NCI-H1092 treated with DMSO at 0.1 percent for 48 hours (cell line): ENCODE measurements at regions not wholly inside any gene's neighbourhood (a gene's known extent, or its start where the extent isn't known, plus 50 kb on each side); places are given as distances from the start of the nearest gene placed in this dataset.
A peak's percentile ranks its signal among the peaks of the same experiment; 100 is the strongest.
"Not testable (repeated sequence)": the region's sequence is repeated elsewhere in the genome, so short reads cannot be mapped to it uniquely, and the experiment has no call there.

ENCODE experiments used
- DNase-seq: peaks from one replicate; lab custom pipeline; 2025; lab: John Stamatoyannopoulos, UW

DNA sequence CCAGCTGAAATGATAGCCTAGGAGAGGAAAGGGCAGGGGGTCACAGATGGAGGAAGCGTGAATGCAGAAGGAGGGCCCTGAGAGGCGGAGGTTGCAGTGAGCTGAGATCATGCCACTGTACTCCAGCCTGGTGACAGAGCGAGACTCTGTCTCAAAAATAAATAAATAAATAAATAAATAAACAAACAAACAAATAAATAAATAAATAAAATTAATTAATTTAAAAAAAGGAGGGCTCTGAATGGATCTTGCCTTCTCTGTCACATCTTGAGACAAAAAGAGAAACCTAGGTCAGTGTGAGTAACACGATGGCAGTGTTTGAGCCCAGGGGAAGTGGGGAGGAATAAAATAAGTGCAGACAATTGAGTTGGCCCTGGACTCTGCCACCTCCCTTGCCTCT lies 182.3 kb upstream of the DAAM1 start:
- not testable (repeated sequence) for DNase-seq

DNA sequence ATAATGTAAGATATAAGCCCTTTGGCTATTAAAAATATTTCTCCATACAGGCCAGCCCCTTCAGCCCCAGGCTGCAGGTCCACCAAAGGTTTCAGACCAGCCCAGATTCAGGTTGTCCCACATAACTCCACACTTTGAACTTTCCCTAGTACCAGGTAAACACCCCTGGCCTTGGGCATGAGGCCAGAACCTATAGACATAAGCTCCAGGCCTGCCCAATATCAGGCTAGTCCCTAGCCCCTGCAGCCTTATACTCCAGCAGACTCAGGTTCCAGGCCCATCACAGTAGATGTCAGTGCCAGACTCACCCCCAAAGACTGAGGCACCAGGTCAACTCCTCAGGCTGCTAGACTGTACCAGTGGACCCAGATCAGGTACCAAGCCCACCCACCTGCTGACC lies 178.5 kb upstream of the DAAM1 start:
- no peak for DNase-seq

GRCh38 chr14:59013672-59014298 lies 174.7 kb upstream of the DAAM1 start:
- no peak for DNase-seq

- DNase-seq = no peak
These were observed 173.0 kb upstream of the DAAM1 start for GRCh38 chr14:59015482-59015881.

DNA sequence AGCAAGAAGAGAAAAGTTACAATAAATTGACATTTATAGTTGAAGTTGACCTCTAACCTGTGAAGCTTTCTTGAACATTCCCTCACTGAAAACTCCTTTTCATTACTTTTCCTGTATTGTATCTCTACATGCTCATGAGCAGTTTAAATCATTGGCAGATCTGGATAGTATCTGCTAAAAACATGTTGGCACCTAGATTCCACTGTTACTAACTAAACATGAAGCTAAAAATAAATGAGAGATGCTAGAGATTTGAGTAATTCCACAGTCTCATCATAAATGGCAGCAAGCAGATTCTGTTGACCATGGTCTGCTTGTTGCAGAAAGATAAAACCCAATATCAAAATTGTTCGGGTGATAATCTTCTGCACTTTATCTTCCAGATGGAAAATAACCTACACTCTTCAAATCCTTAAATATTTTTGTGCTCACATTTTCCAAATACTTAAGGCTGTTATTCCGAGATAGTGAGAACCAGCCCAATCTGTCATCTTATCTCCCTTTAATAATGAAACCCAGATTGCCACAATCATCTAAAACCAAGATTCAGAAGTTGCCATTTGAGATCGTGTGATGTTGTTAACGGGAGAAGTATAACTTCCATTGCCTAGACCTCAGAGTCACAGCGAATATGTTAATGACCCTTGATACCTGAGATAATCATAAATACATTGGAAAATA lies 171.0 kb upstream of the DAAM1 start:
- no peak for DNase-seq

DNA sequence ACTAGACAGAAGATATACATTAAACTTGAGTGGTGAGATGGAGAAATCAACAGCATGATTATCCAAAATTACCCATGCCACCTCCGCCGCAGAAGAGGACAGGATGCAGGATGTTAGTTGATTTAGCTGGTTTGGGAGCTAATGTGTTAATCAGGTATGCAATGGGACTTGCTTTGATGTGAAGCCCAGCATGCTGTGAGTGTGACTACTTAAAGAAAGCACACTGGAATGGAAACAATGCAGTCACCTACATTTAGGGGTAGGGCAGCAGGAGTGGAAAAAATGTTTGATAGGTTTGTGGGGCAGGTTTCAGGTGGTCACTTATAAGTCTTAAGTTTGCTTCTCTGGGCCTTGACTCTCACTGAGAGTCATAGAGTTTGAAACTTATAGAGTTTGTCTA lies 170.0 kb upstream of the DAAM1 start:
- no peak for DNase-seq

DNA sequence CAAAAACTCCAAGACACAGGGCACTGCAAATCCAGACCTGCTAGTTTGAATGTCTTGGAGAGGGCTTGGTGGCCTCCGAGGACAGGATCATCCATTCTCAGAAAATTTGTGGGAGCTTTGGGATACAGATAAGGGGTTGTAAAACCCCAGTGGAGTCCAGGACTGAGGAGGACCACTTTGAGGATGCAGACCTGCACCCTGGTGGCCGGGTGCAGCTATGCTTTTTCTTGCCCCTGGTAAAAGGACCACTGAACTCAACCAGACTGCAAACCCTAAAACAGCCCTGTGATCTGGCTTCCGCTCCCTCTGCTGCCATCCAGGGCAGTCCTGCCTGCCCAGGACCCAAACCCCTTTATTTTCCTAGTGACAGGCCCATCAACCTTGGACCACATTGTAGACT lies 169.5 kb upstream of the DAAM1 start:
- no peak for DNase-seq

GRCh38 chr14:59020382-59020781 lies 168.1 kb upstream of the DAAM1 start:
- DNase-seq = peak; percentile 25

DNA sequence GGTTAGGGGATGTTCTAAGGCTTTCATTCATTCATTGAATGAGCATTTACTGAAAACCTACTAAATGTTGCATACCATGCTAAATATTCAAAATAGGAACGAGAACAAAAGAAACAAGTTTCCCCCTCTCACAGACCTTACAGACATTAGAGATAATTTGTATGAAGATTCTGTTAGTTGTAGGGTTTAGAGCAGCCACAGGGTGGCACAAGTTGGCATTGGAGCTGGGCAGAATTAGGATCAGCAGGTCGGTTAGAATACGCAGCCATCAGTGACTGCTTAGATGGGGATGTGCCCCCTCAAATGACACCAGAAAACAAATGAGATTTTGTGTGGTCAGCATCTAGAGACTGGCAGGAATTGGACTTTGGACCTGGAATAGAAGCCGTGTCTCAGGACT lies 166.3 kb upstream of the DAAM1 start:
- peak; percentile 30 for DNase-seq

- DNase-seq = no peak
These were observed 162.4 kb upstream of the DAAM1 start for GRCh38 chr14:59026081-59026480.

DNA sequence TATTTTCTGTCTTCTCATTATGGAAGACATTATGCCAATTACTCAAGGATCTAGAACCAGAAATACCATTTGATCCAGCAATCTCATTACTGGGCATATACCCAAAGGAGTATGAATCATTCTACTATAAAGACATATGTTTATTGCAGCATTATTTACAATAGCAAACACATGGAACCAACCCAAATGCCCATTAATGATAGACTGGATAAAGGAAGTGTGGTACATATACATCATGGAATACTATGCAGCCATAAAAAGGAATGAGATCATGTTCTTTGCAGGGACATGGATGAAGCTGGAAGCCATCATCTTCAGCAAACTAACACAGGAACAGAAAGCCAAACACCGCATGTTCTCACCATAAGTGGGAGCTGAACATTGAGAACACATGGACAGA lies 161.8 kb upstream of the DAAM1 start:
- not testable (repeated sequence) for DNase-seq

- peak; percentile 80 for DNase-seq
These were observed 159.8 kb upstream of the DAAM1 start for GRCh38 chr14:59028476-59029202.

GRCh38 chr14:59032826-59033225 lies 155.6 kb upstream of the DAAM1 start:
- no peak for DNase-seq

DNA sequence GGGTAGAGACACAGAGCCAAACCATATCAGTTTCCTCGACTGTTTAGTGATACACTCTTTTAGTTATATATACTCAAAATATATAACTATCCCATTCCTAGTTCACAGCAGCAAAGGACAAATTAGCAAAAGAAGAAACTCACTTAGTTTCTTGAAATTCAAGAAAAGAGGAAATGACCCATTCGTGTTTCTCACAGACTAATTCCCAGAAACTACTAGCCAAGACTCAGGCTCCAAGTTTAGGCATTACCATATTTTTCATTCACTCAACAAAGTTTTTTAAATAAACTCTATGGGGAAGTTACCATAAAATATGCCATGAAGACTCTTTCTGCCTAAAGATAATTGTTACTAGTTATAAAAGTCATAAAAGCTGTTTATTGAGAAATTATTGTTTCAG lies 152.3 kb upstream of the DAAM1 start:
- no peak for DNase-seq

DNA sequence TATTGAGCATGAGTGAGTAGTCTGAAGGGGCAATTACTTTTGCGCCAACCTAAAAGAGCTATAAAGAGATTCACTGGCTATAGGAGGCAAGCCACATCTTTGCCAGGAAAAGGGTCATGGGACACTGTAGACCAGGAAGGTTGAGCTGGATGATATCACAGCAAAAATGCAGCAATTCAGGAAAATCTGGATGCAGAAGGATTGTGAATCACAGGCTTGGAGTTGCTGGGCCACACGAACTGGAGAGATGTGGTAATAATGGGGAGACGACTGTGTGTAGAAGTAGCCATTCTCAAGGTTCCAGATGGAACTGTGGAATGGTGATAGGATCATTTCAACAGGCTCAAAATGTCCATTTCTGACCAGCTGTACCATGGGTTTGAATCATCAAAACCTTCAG lies 151.4 kb upstream of the DAAM1 start:
- no peak for DNase-seq

GRCh38 chr14:59037620-59038019 lies 150.8 kb upstream of the DAAM1 start:
- no peak for DNase-seq

DNA sequence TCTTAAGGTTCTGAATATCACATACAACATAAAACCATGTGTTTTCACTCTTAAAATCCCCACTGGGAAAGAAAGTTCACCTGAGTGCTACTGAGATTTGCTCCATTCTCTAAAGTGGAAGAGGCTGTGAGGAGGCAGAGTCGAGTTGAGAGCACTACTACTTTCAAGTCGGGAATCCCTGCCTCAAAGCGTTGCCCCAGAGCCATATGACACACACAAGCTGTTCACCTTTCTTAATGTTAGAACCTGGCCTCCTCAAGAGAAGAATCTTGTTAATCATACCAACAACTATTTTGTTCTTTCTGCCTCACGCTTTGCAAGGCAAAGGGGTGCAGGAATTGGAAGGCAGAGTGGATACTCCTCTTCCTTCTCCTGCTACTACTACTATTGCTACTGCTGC lies 149.7 kb upstream of the DAAM1 start:
- no peak for DNase-seq

- no peak for DNase-seq
These were observed 147.2 kb upstream of the DAAM1 start for GRCh38 chr14:59041308-59041707.

GRCh38 chr14:59044707-59045106 lies 143.8 kb upstream of the DAAM1 start:
- DNase-seq = no peak

GRCh38 chr14:59046746-59047145 lies 141.7 kb upstream of the DAAM1 start:
- no peak for DNase-seq

DNA sequence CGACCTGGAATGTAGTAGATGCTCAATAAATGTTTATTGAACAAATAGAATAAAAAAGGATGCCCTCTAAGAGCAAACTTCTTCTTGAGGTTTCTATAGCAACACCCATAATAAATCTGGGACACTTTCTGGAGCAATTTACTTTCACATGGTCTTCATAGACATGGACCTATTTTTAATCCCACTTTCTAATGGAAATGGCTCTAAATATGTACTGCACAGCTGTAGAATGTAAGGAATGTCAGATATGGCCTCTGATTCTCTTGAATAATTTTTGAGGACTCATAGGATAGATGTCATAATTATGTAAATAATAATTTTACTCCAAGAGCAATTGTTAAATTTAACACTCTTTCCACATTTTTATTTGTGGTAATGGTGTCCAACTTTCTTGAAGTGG lies 133.5 kb upstream of the DAAM1 start:
- no peak for DNase-seq

DNA sequence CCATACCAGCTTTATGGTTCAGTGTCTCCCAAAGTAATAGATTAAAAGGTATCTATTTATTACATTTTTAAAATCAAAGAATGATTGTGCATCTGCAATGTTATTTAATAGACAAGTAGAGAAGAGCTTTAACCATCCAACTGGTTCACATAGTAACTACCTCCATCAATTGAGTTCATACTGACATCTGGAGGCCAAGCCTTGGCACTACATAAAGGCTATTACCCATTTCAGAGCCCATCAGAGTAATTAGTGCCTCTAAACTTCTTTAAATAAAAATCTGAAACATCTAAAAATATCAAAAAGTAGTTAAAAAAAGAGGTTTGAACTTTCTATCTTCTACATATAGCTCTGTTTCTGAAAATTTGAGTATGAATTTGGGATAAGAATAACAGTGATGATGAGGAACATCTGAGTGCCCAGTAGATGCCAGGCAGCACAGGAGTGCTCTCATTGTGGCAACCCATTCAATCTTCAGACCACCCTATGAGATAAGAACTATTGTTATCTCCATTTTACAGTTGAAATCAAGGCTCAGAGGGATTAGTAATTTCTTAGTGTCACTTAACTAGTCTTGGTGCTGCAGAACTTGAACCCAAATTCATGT lies 132.9 kb upstream of the DAAM1 start:
- DNase-seq = peak; percentile 46

- no peak for DNase-seq
These were observed 130.9 kb upstream of the DAAM1 start for GRCh38 chr14:59057551-59057950.
